ENCODE measurements at regions not wholly inside any gene's neighbourhood (a gene's known extent, or its start where the extent isn't known, plus 50 kb on each side); places are given as distances from the start of the nearest gene placed in this dataset.

- no peaks in the 10 kb centered on the region for H3K27me3 Mint-ChIP-seq (ENCODE audit: low read depth)
- Histone ChIP-seq H3K4me2 (ENCODE audit: insufficient read depth, insufficient read length, low read length) (no peak overlapping the region), H2AK5ac (ENCODE audit: insufficient read length, low read length) (no peak overlapping the region), H4K5ac (ENCODE audit: insufficient read length, low read depth, low read length) (no peak overlapping the region), H2BK20ac (ENCODE audit: low read depth, low read length, poor library complexity, severe bottlenecking) (no peak overlapping the region), H4K8ac (replicated peaks; ENCODE audit: insufficient read length, low read depth, low read length) (no peak overlapping the region), H3K9ac (ENCODE audit: extremely low read depth, insufficient read length, low read length) (no peak overlapping the region), H2AFZ (ENCODE audit: low read length) (no peak overlapping the region), H3K79me2 (ENCODE audit: insufficient read depth, low read length) (no peaks in the 10 kb centered on the region), H3T11ph (ENCODE audit: low read length) (no peak overlapping the region), H2BK15ac (ENCODE audit: low read depth, low read length) (no peak overlapping the region), H3K27ac (ENCODE audit: insufficient read length, low read depth, low read length) (no peak overlapping the region), H3K4me1 (ENCODE audit: insufficient read depth, low read length) (peaks cover under 1% of the 10 kb centered on the region; the same call in 1 of the 2 replicates), H3K14ac (ENCODE audit: insufficient read depth, low read length) (no peak overlapping the region), H3K23ac (ENCODE audit: insufficient read length, low read depth, low read length) (no peak overlapping the region), H3K56ac (ENCODE audit: insufficient read length, low read depth, low read length) (no peak overlapping the region), H4K91ac (ENCODE audit: insufficient read length, low read depth, low read length) (no peak overlapping the region), H3K18ac (ENCODE audit: insufficient read length, low read depth, low read length) (no peak overlapping the region), H3K4ac (ENCODE audit: low read depth, low read length) (no peak overlapping the region), H2BK120ac (ENCODE audit: low read depth, low read length, poor library complexity, severe bottlenecking) (no peak overlapping the region), H2BK12ac (ENCODE audit: insufficient read length, low read depth, low read length) (no peak overlapping the region), H3K9me3 (ENCODE audit: control insufficient read depth, low read depth, low read length) (no peaks in the 10 kb centered on the region), H3K23me2 (ENCODE audit: insufficient read length, low read depth, low read length, poor library complexity, severe bottlenecking) (no peaks in the 10 kb centered on the region), H3K27me3 (ENCODE audit: insufficient read depth, low read length) (no peaks in the 10 kb centered on the region; the same call in 1 of the 2 replicates), H4K20me1 (ENCODE audit: control insufficient read depth, insufficient read depth, insufficient read length) (no peaks in the 10 kb centered on the region), H2BK5ac (ENCODE audit: insufficient read length, low read length) (no peak overlapping the region), H3K79me1 (ENCODE audit: insufficient read depth, low read depth, low read length, poor library complexity, severe bottlenecking) (no peaks in the 10 kb centered on the region)
- H3K4me1 Mint-ChIP-seq, result peaks cover 8 to 11% of the 10 kb centered on the region in 2 experiments; a peak in 3 of 4 replicates
- peaks cover 3 to 4% of the 10 kb centered on the region in 2 experiments; a peak in 3 of 5 replicates for H3K9me3 Mint-ChIP-seq
- peaks cover 3 to 13% (median 5%) of the 10 kb centered on the region in 3 experiments; a peak in 6 of 7 replicates for H3K36me3 Mint-ChIP-seq (ENCODE audit: insufficient read depth in 1 of 3, low read depth in 3 of 3)
- no peak for DNase-seq
- no peak overlapping the region for H3K27ac Mint-ChIP-seq
- no peak overlapping the region for H3K4me3 Mint-ChIP-seq
- TF ChIP-seq CTCF (conservative IDR thresholded peaks at IDR 0.05), result no peak
- WGBS (ENCODE audit: extremely low coverage, insufficient read length, low lambda C conversion rate), result no CpG with 5 or more reads among the region's 1 CpG
Observed at GRCh38 chr5:116872986-116873385, 298.4 kb upstream of the SEMA6A start.
